ENCODE measurements at regions not wholly inside any gene's neighbourhood (a gene's known extent, or its start where the extent isn't known, plus 50 kb on each side); places are given as distances from the start of the nearest gene placed in this dataset.

DNA sequence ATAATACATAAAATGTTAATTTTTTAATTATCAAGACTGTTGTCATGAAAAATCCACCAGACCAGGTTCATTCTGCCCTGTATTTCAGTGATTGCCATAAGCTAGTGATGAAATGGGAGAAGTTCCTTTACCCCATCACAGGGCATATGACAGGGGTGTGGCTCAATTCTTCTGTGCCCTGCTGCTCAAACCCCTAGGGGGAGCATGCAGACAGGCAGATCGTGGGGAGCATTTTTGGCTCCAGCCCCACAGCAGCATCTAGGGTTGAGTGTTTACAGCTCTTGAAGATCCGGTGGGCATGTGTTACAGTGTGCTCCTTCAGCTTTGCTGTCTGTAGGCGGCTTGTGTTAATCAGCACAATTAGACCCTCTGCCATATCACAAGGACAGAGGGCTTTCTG, 700.7 kb downstream of the PCDH18 start:
- H3K4me3 ChIP-seq (ENCODE audit: low read length), result no peak overlapping the region
- no peaks in the 10 kb centered on the region for H3K9me3 ChIP-seq (ENCODE audit: low read length)
- H3K27ac ChIP-seq (ENCODE audit: low read length), result no peak overlapping the region
- no peaks in the 10 kb centered on the region for H3K27me3 ChIP-seq (ENCODE audit: low read length)
- no peak overlapping the region for H2AFZ ChIP-seq (ENCODE audit: low read length)
- H4K20me1 ChIP-seq (ENCODE audit: insufficient read depth, low read depth, low read length), result no peaks in the 10 kb centered on the region
- no peak overlapping the region for H3K4me2 ChIP-seq (ENCODE audit: low read depth, low read length, poor library complexity, severe bottlenecking)
- no peak for DNase-seq
- H3K9ac ChIP-seq (ENCODE audit: low read length), result no peak overlapping the region
- H3K4me1 ChIP-seq (ENCODE audit: low read length), result no peaks in the 10 kb centered on the region
- no peaks in the 10 kb centered on the region for H3K79me2 ChIP-seq (ENCODE audit: low read length)
- no peaks in the 10 kb centered on the region for H3K9me2 ChIP-seq (replicated peaks; ENCODE audit: insufficient read depth, low read length)
- H3K36me3 ChIP-seq (ENCODE audit: insufficient read depth, low read length), result no peaks in the 10 kb centered on the region

DNA sequence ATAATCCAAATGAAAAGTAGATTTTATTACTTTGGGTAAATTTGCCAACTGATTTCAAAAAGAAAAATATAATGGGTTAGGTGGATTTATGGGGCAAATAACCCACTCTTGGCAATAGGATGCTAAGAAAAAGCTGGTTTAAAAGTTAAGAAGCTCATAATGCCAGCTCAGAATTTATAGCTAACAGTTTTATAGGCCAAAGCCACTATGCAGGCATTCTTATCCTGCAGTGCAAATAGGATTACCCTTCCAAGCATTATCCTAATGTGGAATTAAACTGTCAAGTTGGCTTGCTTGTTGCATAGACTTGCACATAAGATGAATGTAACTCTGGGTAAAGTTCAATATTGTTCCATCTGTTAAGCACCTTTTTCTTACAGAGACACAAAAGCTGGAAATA, 703.0 kb downstream of the PCDH18 start:
- Histone ChIP-seq H3K27me3 (ENCODE audit: low read length) (no peaks in the 10 kb centered on the region), H3K9ac (ENCODE audit: low read length) (no peak overlapping the region)

DNA sequence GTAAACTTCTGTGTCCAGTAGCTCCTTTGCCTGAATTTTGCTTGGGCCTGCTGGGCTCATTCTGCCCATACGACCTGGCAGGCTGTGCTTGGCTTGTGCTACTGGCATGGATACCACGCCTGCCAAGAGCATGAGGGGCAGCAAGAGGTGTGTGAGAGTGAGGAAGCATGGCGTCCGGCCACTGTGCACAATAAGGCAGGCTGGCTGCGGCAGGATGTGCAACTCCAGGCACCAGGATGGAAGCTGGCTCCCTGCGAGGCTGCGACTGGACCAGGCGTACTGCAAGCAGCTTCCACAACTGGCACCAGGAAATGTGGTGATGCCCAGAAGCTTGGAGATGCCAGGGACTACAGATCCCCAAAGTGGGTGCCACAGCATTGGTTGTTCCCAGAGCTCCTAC, 709.3 kb downstream of the PCDH18 start:
- Histone ChIP-seq H2AFZ (ENCODE audit: low read length) (no peak overlapping the region), H3K4me1 (ENCODE audit: low read length) (no peaks in the 10 kb centered on the region), H3K9me3 (ENCODE audit: low read length) (0 out of 2 replicates have a peak, but pooled peaks cover 7% of the 10 kb centered on the region), H4K20me1 (ENCODE audit: insufficient read depth, low read depth, low read length) (no peaks in the 10 kb centered on the region), H3K9ac (ENCODE audit: low read length) (no peak overlapping the region), H3K9me2 (replicated peaks; ENCODE audit: insufficient read depth, low read length) (no peaks in the 10 kb centered on the region), H3K27me3 (ENCODE audit: low read length) (no peaks in the 10 kb centered on the region), H3K4me2 (ENCODE audit: low read depth, low read length, poor library complexity, severe bottlenecking) (no peak overlapping the region), H3K4me3 (ENCODE audit: low read length) (no peak overlapping the region), H3K79me2 (ENCODE audit: low read length) (no peaks in the 10 kb centered on the region), H3K36me3 (ENCODE audit: insufficient read depth, low read length) (no peaks in the 10 kb centered on the region), H3K27ac (ENCODE audit: low read length) (no peak overlapping the region)
- no peak for DNase-seq

More for the DNA sequence above, 703.0 kb downstream of the PCDH18 start:
- Histone ChIP-seq H3K79me2 (ENCODE audit: low read length) (no peaks in the 10 kb centered on the region), H2AFZ (ENCODE audit: low read length) (no peak overlapping the region), H3K4me1 (ENCODE audit: low read length) (no peaks in the 10 kb centered on the region), H3K27ac (ENCODE audit: low read length) (no peak overlapping the region), H3K9me3 (ENCODE audit: low read length) (no peaks in the 10 kb centered on the region), H3K4me2 (ENCODE audit: low read depth, low read length, poor library complexity, severe bottlenecking) (no peak overlapping the region), H4K20me1 (ENCODE audit: insufficient read depth, low read depth, low read length) (no peaks in the 10 kb centered on the region), H3K4me3 (ENCODE audit: low read length) (no peak overlapping the region), H3K9me2 (replicated peaks; ENCODE audit: insufficient read depth, low read length) (no peaks in the 10 kb centered on the region), H3K36me3 (ENCODE audit: insufficient read depth, low read length) (no peaks in the 10 kb centered on the region)
- DNase-seq, result no peak

DNA sequence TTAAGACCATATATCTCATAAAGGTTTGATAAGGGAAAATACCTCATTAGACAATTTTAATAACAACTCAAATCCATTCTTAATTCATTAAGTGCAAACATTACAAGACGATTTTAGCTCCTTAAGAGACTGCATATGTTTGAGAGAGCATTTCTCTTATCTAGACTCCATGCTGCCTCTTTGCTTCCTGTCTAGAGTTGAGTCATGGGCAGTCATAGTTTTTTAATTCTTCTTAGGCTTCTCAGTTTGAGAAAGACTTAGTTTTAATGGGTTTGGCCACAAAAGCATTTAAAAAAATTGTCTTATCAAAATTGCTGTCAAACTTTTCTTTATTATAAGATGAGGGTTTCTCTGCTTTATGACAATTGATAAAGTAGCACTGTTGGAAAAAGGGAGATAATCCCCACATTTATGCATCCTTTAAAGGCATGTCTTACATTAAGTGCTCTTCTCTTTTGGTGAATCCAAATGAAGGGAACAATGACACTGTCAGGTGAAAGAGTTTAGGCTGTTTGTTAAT, 713.4 kb downstream of the PCDH18 start:
- no peak overlapping the region for H2AFZ ChIP-seq (ENCODE audit: low read length)
- no peaks in the 10 kb centered on the region for H3K27me3 ChIP-seq (ENCODE audit: low read length)
- H3K9me3 ChIP-seq (ENCODE audit: low read length), result peaks cover 13% of the 10 kb centered on the region; the same call in 1 of the 2 replicates
- H3K4me3 ChIP-seq (ENCODE audit: low read length), result no peak overlapping the region
- H3K4me2 ChIP-seq (ENCODE audit: low read depth, low read length, poor library complexity, severe bottlenecking), result no peak overlapping the region
- no peaks in the 10 kb centered on the region for H3K79me2 ChIP-seq (ENCODE audit: low read length)
- no peak overlapping the region for H3K27ac ChIP-seq (ENCODE audit: low read length)
- DNase-seq, result no peak
- no peak overlapping the region for H3K9ac ChIP-seq (ENCODE audit: low read length)
- H3K4me1 ChIP-seq (ENCODE audit: low read length), result no peaks in the 10 kb centered on the region
- H3K9me2 ChIP-seq (replicated peaks; ENCODE audit: insufficient read depth, low read length), result no peaks in the 10 kb centered on the region
- no peaks in the 10 kb centered on the region for H4K20me1 ChIP-seq (ENCODE audit: insufficient read depth, low read depth, low read length)
- no peaks in the 10 kb centered on the region for H3K36me3 ChIP-seq (ENCODE audit: insufficient read depth, low read length)

DNA sequence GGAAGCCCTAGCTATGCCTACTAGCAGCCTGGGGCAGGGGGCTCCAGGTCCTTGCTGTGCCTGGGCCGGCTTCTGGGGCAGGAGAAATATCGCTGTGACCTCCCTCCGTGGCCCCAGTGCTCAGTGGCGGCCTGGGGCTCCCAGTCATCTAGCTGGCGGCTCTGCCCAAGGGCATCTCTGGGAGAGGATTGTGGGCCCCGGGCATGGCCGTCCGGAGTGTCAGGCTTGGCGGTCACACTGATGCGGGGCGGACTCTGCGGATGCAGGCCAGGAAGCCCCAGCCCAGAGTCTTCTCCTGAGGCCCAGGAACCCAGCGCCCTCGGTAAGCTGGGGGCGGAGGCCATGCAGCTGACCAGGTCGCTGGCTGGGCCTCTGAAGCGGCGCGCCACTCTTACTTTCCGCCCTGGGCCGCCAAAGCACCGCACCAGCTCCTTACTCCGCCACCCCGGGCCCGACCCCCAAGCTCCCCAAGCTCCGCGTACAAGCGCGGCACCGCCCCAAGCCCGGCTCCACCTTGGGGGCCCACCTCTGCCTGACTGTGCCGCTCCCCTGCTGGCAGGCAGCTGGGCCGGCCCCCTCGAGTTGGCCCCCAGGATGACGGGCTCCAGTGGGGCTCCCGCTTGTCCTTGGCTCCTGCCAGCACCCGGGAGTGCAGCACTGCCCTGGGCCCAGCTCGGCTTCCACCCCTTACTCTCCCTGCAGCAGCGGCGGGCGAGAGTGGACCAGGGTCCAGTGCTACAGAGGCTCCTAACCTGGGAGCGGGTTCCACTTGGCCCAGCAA, 720.0 kb downstream of the PCDH18 start:
- Histone ChIP-seq H3K4me1 (ENCODE audit: low read length) (no peaks in the 10 kb centered on the region), H4K20me1 (ENCODE audit: insufficient read depth, low read depth, low read length) (no peaks in the 10 kb centered on the region)

DNA sequence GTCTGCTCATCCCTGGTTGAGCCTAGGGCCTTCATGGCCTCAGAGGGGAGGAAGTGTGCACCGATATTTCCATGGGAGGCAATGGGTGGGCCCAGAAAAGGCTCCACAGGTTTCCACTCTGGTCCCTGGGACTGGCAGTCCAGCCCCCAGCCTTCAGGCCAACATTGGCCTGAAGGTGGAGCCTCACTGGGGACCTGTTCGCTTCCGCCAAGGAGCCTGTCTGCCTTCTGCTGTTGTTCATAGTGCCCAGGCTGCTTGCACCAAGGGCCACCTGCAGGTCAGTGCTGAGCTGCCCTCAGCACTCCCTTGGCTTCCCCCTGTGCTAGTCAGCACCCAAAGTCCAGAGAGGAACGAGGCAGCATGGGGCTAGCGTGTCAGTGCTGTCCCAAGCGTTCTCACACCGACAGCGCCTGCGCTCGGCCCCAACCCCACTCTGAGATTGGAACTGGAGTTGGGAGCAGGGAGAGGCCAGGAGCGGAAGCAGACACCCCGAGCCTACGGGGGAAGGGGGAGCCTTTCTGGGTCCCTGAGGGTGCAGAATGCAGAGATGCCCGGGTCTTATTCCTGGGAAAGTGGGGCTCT, 720.7 kb downstream of the PCDH18 start:
- Histone ChIP-seq H3K9me2 (replicated peaks; ENCODE audit: insufficient read depth, low read length) (no peaks in the 10 kb centered on the region), H2AFZ (ENCODE audit: low read length) (no peak overlapping the region), H3K36me3 (ENCODE audit: insufficient read depth, low read length) (no peaks in the 10 kb centered on the region), H3K4me3 (ENCODE audit: low read length) (no peak overlapping the region), H3K27me3 (ENCODE audit: low read length) (no peaks in the 10 kb centered on the region), H3K9me3 (ENCODE audit: low read length) (no peaks in the 10 kb centered on the region; the same call in none of the 2 replicates), H3K9ac (ENCODE audit: low read length) (no peak overlapping the region), H3K27ac (ENCODE audit: low read length) (no peak overlapping the region), H3K79me2 (ENCODE audit: low read length) (no peaks in the 10 kb centered on the region), H3K4me2 (ENCODE audit: low read depth, low read length, poor library complexity, severe bottlenecking) (no peak overlapping the region), H4K20me1 (ENCODE audit: insufficient read depth, low read depth, low read length) (no peaks in the 10 kb centered on the region), H3K4me1 (ENCODE audit: low read length) (no peaks in the 10 kb centered on the region)
- DNase-seq, result no peak

More for the DNA sequence above, 720.0 kb downstream of the PCDH18 start:
- Histone ChIP-seq H3K27me3 (ENCODE audit: low read length) (no peaks in the 10 kb centered on the region), H3K79me2 (ENCODE audit: low read length) (no peaks in the 10 kb centered on the region), H3K27ac (ENCODE audit: low read length) (no peak overlapping the region), H3K4me2 (ENCODE audit: low read depth, low read length, poor library complexity, severe bottlenecking) (no peak overlapping the region), H2AFZ (ENCODE audit: low read length) (no peak overlapping the region), H3K9me3 (ENCODE audit: low read length) (no peaks in the 10 kb centered on the region; the same call in none of the 2 replicates), H3K9ac (ENCODE audit: low read length) (no peak overlapping the region), H3K4me3 (ENCODE audit: low read length) (no peak overlapping the region), H3K9me2 (replicated peaks; ENCODE audit: insufficient read depth, low read length) (no peaks in the 10 kb centered on the region), H3K36me3 (ENCODE audit: insufficient read depth, low read length) (no peaks in the 10 kb centered on the region)
- no peak for DNase-seq

DNA sequence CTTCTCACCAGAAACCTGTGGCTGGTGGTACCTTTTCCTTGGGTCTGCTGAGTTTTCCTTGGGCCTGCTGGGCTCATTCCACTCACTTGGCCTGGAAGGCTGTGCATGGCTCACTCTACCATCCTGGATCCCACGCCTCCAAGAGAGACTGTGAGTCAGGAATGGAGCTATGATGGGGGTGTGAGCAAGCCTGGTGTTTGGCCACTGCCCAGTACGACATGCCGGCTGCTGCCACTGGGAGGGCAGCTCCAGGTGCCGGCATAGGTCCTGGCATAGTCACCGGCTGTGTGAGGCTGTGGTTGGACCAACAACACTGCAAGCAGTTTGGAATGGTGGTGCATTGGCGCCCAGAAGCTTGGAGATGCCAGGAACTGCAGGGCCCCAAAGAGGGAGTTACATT, 721.7 kb downstream of the PCDH18 start:
- Histone ChIP-seq H3K4me2 (ENCODE audit: low read depth, low read length, poor library complexity, severe bottlenecking) (no peak overlapping the region), H3K9me2 (replicated peaks; ENCODE audit: insufficient read depth, low read length) (no peaks in the 10 kb centered on the region), H4K20me1 (ENCODE audit: insufficient read depth, low read depth, low read length) (no peaks in the 10 kb centered on the region), H3K4me3 (ENCODE audit: low read length) (no peak overlapping the region), H3K27ac (ENCODE audit: low read length) (no peak overlapping the region), H3K79me2 (ENCODE audit: low read length) (no peaks in the 10 kb centered on the region), H3K9ac (ENCODE audit: low read length) (no peak overlapping the region), H2AFZ (ENCODE audit: low read length) (no peak overlapping the region), H3K27me3 (ENCODE audit: low read length) (no peaks in the 10 kb centered on the region), H3K36me3 (ENCODE audit: insufficient read depth, low read length) (no peaks in the 10 kb centered on the region), H3K4me1 (ENCODE audit: low read length) (no peaks in the 10 kb centered on the region), H3K9me3 (ENCODE audit: low read length) (no peaks in the 10 kb centered on the region; the same call in none of the 2 replicates)
- DNase-seq, result no peak

DNA sequence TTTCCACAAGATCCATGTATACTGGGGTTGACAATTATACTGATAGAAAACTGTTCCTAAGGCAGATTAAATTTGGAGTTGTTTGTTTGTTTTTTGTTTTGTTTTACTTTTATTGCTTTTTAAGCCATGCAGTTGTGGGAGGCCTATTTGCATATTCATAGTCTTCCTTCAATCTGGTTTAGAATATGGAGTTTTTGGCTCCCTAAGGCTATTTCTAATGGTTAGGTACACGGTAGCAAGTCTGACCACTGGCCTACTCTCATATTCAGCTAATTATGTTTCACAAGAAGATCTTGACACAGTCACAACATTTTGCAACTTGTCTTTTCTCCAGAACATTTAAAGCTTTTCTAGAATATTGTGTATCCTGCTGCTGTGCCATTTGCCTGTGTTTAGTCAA, 725.5 kb downstream of the PCDH18 start:
- H3K9me2 ChIP-seq (replicated peaks; ENCODE audit: insufficient read depth, low read length), result no peaks in the 10 kb centered on the region
- no peak overlapping the region for H3K4me2 ChIP-seq (ENCODE audit: low read depth, low read length, poor library complexity, severe bottlenecking)
- H3K79me2 ChIP-seq (ENCODE audit: low read length), result no peaks in the 10 kb centered on the region
- no peaks in the 10 kb centered on the region for H4K20me1 ChIP-seq (ENCODE audit: insufficient read depth, low read depth, low read length)
- no peak overlapping the region for H3K9ac ChIP-seq (ENCODE audit: low read length)
- no peak for DNase-seq
- H3K4me1 ChIP-seq (ENCODE audit: low read length), result no peaks in the 10 kb centered on the region
- H3K36me3 ChIP-seq (ENCODE audit: insufficient read depth, low read length), result no peaks in the 10 kb centered on the region
- no peak overlapping the region for H2AFZ ChIP-seq (ENCODE audit: low read length)
- no peaks in the 10 kb centered on the region for H3K27me3 ChIP-seq (ENCODE audit: low read length)
- no peak overlapping the region for H3K27ac ChIP-seq (ENCODE audit: low read length)
- no peak overlapping the region for H3K4me3 ChIP-seq (ENCODE audit: low read length)
- H3K9me3 ChIP-seq (ENCODE audit: low read length), result no peaks in the 10 kb centered on the region; the same call in none of the 2 replicates
